ENCODE measurements at regions not wholly inside any gene's neighbourhood (a gene's known extent, or its start where the extent isn't known, plus 50 kb on each side); places are given as distances from the start of the nearest gene placed in this dataset.

- TF ChIP-seq CTCF (optimal IDR thresholded peaks at IDR 0.05 in 1 of 3, IDR thresholded peaks at IDR 0.05 in 1 of 3, conservative IDR thresholded peaks at IDR 0.05 in 1 of 3; ENCODE audit: extremely low read depth in 1 of 3, insufficient read depth in 2 of 3, low read length in 3 of 3) (no peak), EZH2 (IDR thresholded peaks at IDR 0.05; ENCODE audit: low read length) (no peak)
Observed at GRCh38 chr15:61668444-61668843, 391.8 kb downstream of the VPS13C start.

Data from keratinocyte (primary cell).